HG02763 (cell line): ENCODE measurements at regions not wholly inside any gene's neighbourhood (a gene's known extent, or its start where the extent isn't known, plus 50 kb on each side); places are given as distances from the start of the nearest gene placed in this dataset.

Experiments used
- ATAC-seq: cut with Tn5 transposase; IDR thresholded peaks from one replicate; pipeline ENCODE4 v1.9.1; 2021; ENCODE audit warnings: mild to moderate bottlenecking, moderate library complexity; ENCODE audit not compliant: unreplicated experiment

DNA sequence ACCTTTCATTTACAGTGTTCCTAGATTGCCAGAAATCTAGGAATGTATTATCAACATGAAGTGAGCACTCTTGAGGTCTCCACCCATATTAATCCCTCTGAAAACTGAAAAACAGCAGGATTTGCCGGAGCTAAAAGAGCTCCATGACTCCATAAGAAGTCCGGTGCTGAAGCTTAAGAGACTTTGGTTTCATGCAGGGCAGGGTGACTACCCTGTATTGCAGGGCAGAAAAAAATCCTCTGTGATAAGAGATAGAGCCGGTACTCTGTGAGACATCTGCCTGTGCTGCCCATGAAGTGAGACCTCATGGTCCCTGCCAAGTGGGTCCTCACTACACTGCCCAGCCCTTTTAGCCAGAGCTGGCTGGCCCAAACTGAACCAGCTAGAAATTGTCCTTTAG lies 127.2 kb upstream of the NPY2R start:
- ATAC-seq, result no peak

GRCh38 chr4:155085843-155086530 lies 122.4 kb upstream of the NPY2R start:
- ATAC-seq, result no peak

DNA sequence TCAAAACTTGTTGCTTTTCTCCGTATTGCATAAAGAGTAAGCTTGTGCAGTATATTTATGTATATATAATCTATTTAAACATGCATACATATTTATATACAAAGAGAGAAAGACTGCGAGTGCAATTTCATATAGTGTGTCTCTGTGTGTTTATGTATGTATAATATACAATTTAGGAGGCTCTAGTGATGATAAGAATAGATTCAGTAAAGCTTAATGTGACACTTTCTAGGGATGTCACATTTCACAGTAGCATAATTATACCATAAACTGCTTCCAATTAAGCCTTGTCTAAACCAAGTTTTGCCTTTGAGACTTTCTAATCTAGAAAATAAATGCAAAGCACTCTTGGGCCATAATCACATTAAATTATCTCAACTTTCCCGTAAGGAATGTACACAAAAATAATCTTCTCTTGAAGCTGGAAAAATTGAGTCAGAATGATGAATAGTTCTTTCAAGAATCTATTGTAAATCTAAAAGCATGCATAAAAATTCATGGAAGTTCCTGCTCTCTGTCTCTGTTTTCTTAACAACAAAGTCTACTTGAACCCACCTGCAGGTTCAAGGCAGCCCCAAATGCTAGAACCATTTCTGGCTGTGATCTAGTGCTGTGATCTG lies 114.1 kb upstream of the NPY2R start:
- no peak for ATAC-seq

- no peak for ATAC-seq
These were observed 109.2 kb upstream of the NPY2R start for GRCh38 chr4:155099231-155099630.

- ATAC-seq, result no peak
These were observed 101.8 kb upstream of the NPY2R start for GRCh38 chr4:155106629-155107028.

GRCh38 chr4:155107059-155107458 lies 101.4 kb upstream of the NPY2R start:
- ATAC-seq, result no peak

DNA sequence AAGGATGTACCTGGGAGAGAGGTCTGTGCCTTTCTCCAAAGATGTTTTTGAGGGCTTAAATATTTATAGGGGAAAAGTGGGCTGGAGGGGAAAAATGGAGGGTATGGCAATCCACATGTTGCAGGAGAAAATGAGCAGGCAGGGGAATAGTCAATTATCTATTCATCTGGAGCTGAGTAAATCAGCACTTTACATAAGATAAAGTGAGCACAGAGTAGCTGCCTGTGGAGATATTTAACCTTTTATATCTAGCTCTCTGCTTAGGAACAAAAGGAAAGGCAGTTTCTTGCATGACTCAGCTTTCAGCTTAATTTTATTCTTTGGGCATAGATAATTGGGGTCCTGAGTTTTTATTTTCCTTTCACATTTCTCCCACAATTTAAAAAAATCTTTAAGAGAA lies 93.6 kb upstream of the NPY2R start:
- ATAC-seq, result no peak

GRCh38 chr4:155119006-155119405 lies 89.4 kb upstream of the NPY2R start:
- ATAC-seq, result no peak

DNA sequence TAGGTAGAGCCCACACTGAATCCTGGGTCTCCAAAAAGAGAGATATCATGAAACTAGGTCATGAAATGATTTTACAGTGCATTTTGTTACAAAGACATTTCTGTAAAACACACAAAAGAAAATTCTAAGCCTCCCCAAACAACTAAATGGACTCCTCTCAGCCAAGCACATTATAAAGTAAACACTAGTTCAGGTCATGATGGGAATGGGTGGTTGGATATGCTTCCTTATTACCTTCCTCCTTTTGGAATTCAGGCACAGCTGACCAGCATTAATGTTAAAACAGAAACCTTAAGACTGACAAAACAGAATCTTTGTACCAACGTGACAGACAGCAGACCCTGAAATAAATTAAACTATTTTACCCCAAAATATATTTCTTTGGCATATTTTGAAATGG lies 87.9 kb upstream of the NPY2R start:
- no peak for ATAC-seq

- no peak for ATAC-seq
These were observed 86.1 kb upstream of the NPY2R start for GRCh38 chr4:155122382-155122781.

- ATAC-seq, result no peak
These were observed 74.3 kb upstream of the NPY2R start for GRCh38 chr4:155134136-155134535.

- no peak for ATAC-seq
These were observed 67.5 kb upstream of the NPY2R start for GRCh38 chr4:155140889-155141288.

DNA sequence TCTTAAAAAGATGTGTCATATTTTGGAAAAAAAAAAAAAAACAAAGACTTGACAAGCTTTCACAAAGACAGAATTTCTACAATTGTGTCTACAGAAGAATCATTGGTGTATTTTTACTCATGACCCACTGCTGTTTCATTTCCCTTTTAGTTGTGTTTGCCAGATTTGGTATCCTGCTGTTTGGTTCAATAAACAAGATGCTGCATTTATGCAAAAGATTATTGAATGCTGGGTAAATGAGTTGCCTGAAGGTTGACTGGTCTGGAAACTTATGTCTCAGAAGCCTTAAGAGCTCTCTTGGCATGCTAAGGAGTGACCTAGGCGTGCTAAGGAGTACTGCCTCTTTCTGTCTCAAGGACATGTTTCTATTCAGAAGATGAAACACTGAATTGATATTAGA lies 64.9 kb upstream of the NPY2R start:
- no peak for ATAC-seq
